ENCODE measurements at regions not wholly inside any gene's neighbourhood (a gene's known extent, or its start where the extent isn't known, plus 50 kb on each side); places are given as distances from the start of the nearest gene placed in this dataset.

DNA sequence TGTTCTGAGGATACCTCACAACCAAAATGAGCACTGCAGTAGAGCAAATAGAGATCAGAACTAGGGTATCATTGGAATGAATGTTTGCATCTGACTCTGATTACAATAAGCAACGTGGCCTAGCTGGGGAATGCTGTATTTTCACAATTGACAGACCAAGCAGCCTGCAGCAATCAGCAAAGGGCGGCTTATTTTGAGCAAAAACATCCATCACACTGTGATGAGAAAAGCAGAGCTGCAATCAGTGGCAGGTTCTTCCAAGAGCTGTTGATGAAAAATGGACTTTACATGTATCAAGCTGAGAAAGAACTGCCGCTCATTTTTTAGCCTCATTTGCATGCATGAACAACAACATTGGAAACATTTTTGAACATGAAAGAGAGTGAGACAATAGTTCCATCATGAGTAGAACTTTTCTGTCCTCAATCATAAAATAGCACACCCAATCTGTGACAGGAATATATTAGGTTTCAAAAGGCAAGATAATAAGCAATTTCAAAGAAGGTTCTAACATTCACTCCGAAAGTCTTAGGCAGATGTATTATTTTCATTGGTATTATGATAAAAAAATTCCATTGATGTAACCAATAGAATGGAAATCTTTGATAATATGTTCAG is 249.7 kb upstream of the FBXO33 start:
- Histone ChIP-seq H3K4me2 (ENCODE audit: low read depth, low read length, poor library complexity, severe bottlenecking) (no peak overlapping the region), H4K20me1 (ENCODE audit: low read depth, low read length) (no peaks in the 10 kb centered on the region), H3K79me2 (ENCODE audit: insufficient read depth, low read length) (no peaks in the 10 kb centered on the region), H3K9me3 (ENCODE audit: insufficient read depth, low read length) (no peaks in the 10 kb centered on the region), H3K9me2 (replicated peaks; ENCODE audit: insufficient read depth, low read length) (no peaks in the 10 kb centered on the region), H3K36me3 (ENCODE audit: low read length) (no peaks in the 10 kb centered on the region), H2AFZ (ENCODE audit: low read depth, low read length, severe bottlenecking) (peak overlapping the region; percentile 58), H3K9ac (ENCODE audit: low read length) (no peak overlapping the region), H3K4me3 (ENCODE audit: insufficient read depth, low read length, poor library complexity, severe bottlenecking) (no peak overlapping the region), H3K27ac (ENCODE audit: low read depth, low read length) (no peak overlapping the region), H3F3A (ENCODE audit: insufficient read depth) (no peaks in the 10 kb centered on the region), H3K27me3 (ENCODE audit: low read length) (no peaks in the 10 kb centered on the region)
- no peak for TF ChIP-seq EZH2phosphoT487 (conservative IDR thresholded peaks at IDR 0.05; ENCODE audit: low read length)
- TF ChIP-seq, protein P1, sequence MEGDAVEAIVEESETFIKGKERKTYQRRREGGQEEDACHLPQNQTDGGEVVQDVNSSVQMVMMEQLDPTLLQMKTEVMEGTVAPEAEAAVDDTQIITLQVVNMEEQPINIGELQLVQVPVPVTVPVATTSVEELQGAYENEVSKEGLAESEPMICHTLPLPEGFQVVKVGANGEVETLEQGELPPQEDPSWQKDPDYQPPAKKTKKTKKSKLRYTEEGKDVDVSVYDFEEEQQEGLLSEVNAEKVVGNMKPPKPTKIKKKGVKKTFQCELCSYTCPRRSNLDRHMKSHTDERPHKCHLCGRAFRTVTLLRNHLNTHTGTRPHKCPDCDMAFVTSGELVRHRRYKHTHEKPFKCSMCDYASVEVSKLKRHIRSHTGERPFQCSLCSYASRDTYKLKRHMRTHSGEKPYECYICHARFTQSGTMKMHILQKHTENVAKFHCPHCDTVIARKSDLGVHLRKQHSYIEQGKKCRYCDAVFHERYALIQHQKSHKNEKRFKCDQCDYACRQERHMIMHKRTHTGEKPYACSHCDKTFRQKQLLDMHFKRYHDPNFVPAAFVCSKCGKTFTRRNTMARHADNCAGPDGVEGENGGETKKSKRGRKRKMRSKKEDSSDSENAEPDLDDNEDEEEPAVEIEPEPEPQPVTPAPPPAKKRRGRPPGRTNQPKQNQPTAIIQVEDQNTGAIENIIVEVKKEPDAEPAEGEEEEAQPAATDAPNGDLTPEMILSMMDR (IDR thresholded peaks at IDR 0.05; ENCODE audit: insufficient read depth, low read length, poor library complexity, severe bottlenecking): no peak

GRCh38 chr14:39680777-39681176 is 248.5 kb upstream of the FBXO33 start:
- Histone ChIP-seq H3K79me2 (ENCODE audit: insufficient read depth, low read length) (no peaks in the 10 kb centered on the region), H3K4me2 (ENCODE audit: low read depth, low read length, poor library complexity, severe bottlenecking) (no peak overlapping the region), H3K27ac (ENCODE audit: low read depth, low read length) (no peak overlapping the region), H3K9ac (ENCODE audit: low read length) (no peak overlapping the region), H3K9me3 (ENCODE audit: insufficient read depth, low read length) (no peaks in the 10 kb centered on the region), H3K36me3 (ENCODE audit: low read length) (no peaks in the 10 kb centered on the region), H2AFZ (ENCODE audit: low read depth, low read length, severe bottlenecking) (no peak overlapping the region), H3K4me3 (ENCODE audit: insufficient read depth, low read length, poor library complexity, severe bottlenecking) (no peak overlapping the region), H3K9me2 (replicated peaks; ENCODE audit: insufficient read depth, low read length) (no peaks in the 10 kb centered on the region), H4K20me1 (ENCODE audit: low read depth, low read length) (no peaks in the 10 kb centered on the region), H3F3A (ENCODE audit: insufficient read depth) (no peaks in the 10 kb centered on the region), H3K27me3 (ENCODE audit: low read length) (no peaks in the 10 kb centered on the region)
- TF ChIP-seq, protein P1 (IDR thresholded peaks at IDR 0.05; ENCODE audit: insufficient read depth, low read length, poor library complexity, severe bottlenecking): no peak
- no peak for TF ChIP-seq EZH2phosphoT487 (conservative IDR thresholded peaks at IDR 0.05; ENCODE audit: low read length)

DNA sequence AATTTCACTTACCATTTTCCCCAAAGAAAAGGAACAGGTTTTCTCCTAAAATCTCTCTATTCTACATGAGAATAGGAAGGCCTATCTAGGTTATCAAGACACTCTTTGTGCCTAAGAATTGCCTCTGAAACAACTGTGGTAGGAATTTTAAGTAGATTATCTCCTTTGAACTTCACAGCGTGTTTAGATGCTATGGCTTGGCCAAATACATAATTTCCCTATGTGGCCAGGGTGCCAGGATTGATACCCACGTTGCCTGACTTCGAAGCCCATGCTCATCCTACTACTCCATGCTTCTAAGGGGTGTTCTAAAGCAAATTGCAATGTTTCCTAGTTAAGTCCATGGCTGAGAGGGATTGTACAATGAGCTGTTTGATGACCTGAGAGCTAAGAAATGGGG is 241.5 kb upstream of the FBXO33 start:
- Histone ChIP-seq H3F3A (ENCODE audit: insufficient read depth) (no peaks in the 10 kb centered on the region), H3K9ac (ENCODE audit: low read length) (no peak overlapping the region), H2AFZ (ENCODE audit: low read depth, low read length, severe bottlenecking) (no peak overlapping the region), H3K4me3 (ENCODE audit: insufficient read depth, low read length, poor library complexity, severe bottlenecking) (no peak overlapping the region), H3K27me3 (ENCODE audit: low read length) (no peaks in the 10 kb centered on the region), H4K20me1 (ENCODE audit: low read depth, low read length) (no peaks in the 10 kb centered on the region), H3K27ac (ENCODE audit: low read depth, low read length) (no peak overlapping the region), H3K9me3 (ENCODE audit: insufficient read depth, low read length) (no peaks in the 10 kb centered on the region), H3K79me2 (ENCODE audit: insufficient read depth, low read length) (no peaks in the 10 kb centered on the region), H3K4me2 (ENCODE audit: low read depth, low read length, poor library complexity, severe bottlenecking) (no peak overlapping the region), H3K9me2 (replicated peaks; ENCODE audit: insufficient read depth, low read length) (no peaks in the 10 kb centered on the region), H3K36me3 (ENCODE audit: low read length) (no peaks in the 10 kb centered on the region)
- no peak for TF ChIP-seq EZH2phosphoT487 (conservative IDR thresholded peaks at IDR 0.05; ENCODE audit: low read length)
- TF ChIP-seq, protein P1 (IDR thresholded peaks at IDR 0.05; ENCODE audit: insufficient read depth, low read length, poor library complexity, severe bottlenecking): no peak
